HEK293 (cell line): ENCODE measurements at regions not wholly inside any gene's neighbourhood (a gene's known extent, or its start where the extent isn't known, plus 50 kb on each side); places are given as distances from the start of the nearest gene placed in this dataset.

ENCODE experiments used
- CTCF ChIA-PET: fragments of 350-600 bp; formaldehyde crosslinking; extraction: SDS; loops from one replicate; lab custom pipeline; 2021; ENCODE audit warnings: antibody characterized with exemption; lab: Yijun Ruan, JAX
- POLR2A ChIA-PET: fragments of 300-600 bp; formaldehyde crosslinking; extraction: SDS; loops from one replicate; lab custom pipeline; 2020; ENCODE audit warnings: antibody characterized with exemption, inconsistent platforms; lab: Yijun Ruan, JAX
- H3K27ac ChIP-seq: fragments of 200-500 bp; sonication (Bioruptor generic); 2 replicates; pipeline ENCODE4 v1.5.1; 2014; ENCODE audit warnings: low read depth, low read length, control low read depth, inconsistent platforms; ENCODE audit errors: extremely low read depth
- H3K36me3 ChIP-seq, 2 experiments: fragments of 200-500 bp in 1 of 2; sonication (Bioruptor generic) in 1 of 2; 1 replicate in 1 of 2; 2 replicates in 1 of 2; pipeline ENCODE4 v1.5.1; 2014 to 2017; ENCODE audit warnings: inconsistent platforms in 2 of 2, low read length in 2 of 2; ENCODE audit not compliant: control insufficient read depth in 2 of 2, insufficient read depth in 1 of 2
- H3K4me1 ChIP-seq: fragments of 200-500 bp; sonication (Bioruptor generic); 2 replicates; pipeline ENCODE4 v1.5.1; 2014; ENCODE audit warnings: mild to moderate bottlenecking, low read length, inconsistent platforms; ENCODE audit not compliant: control insufficient read depth, insufficient read depth
- H3K4me3 ChIP-seq: 2 replicates; pipeline ENCODE4 v1.5.1; 2011; ENCODE audit warnings: low read depth, mild to moderate bottlenecking, control low read depth, low read length, moderate library complexity
- H3K9me3 ChIP-seq: fragments of 200-500 bp; sonication (Bioruptor generic); 2 replicates; pipeline ENCODE4 v1.5.1; 2014; ENCODE audit warnings: low read depth, low read length, inconsistent platforms; ENCODE audit not compliant: control insufficient read depth, insufficient read depth
- AEBP2 ChIP-seq: fragments of 450-650 bp; formaldehyde crosslinking; IDR thresholded peaks from 2 replicates; pipeline ENCODE4 v1.5.1; 2016; ENCODE audit warnings: missing biosample characterization, missing genetic modification characterization, borderline replicate concordance
- BCL6B ChIP-seq: fragments of 450-650 bp; formaldehyde crosslinking; IDR thresholded peaks from 2 replicates; pipeline ENCODE4 v1.5.1; 2017; ENCODE audit warnings: missing biosample characterization, missing genetic modification characterization
- GLIS1 ChIP-seq: fragments of 450-650 bp; formaldehyde crosslinking; IDR thresholded peaks from 2 replicates; pipeline ENCODE4 v1.5.1; 2016; ENCODE audit warnings: missing biosample characterization, missing genetic modification characterization
- OSR2 ChIP-seq: fragments of 450-650 bp; formaldehyde crosslinking; IDR thresholded peaks from 2 replicates; pipeline ENCODE4 v1.5.1; 2016; ENCODE audit warnings: missing biosample characterization, missing genetic modification characterization
- PRDM10 ChIP-seq: fragments of 450-650 bp; formaldehyde crosslinking; IDR thresholded peaks from 2 replicates; pipeline ENCODE4 v1.5.1; 2016; ENCODE audit warnings: missing biosample characterization, missing genetic modification characterization
- RBAK ChIP-seq: fragments of 450-650 bp; formaldehyde crosslinking; IDR thresholded peaks from 2 replicates; pipeline ENCODE4 v1.5.1; 2016; ENCODE audit warnings: missing biosample characterization, missing genetic modification characterization
- ZEB2 ChIP-seq: fragments of 450-650 bp; formaldehyde crosslinking; IDR thresholded peaks from 2 replicates; pipeline ENCODE4 v1.5.1; 2016; ENCODE audit warnings: missing biosample characterization, missing genetic modification characterization
- ZNF114 ChIP-seq: fragments of 450-650 bp; formaldehyde crosslinking; IDR thresholded peaks from 2 replicates; pipeline ENCODE4 v1.5.0; 2017; ENCODE audit warnings: missing biosample characterization, missing genetic modification characterization
- ZNF133 ChIP-seq: fragments of 450-650 bp; formaldehyde crosslinking; IDR thresholded peaks from 2 replicates; pipeline ENCODE4 v1.5.1; 2016; ENCODE audit warnings: missing biosample characterization, missing genetic modification characterization
- ZNF19 ChIP-seq: fragments of 450-650 bp; formaldehyde crosslinking; IDR thresholded peaks from 2 replicates; pipeline ENCODE4; 2016; ENCODE audit warnings: missing biosample characterization, missing genetic modification characterization, low read depth
- ZNF211 ChIP-seq: fragments of 450-650 bp; formaldehyde crosslinking; IDR thresholded peaks from 2 replicates; pipeline ENCODE4 v1.5.1; 2016; ENCODE audit warnings: low read depth, missing biosample characterization, missing genetic modification characterization
- ZNF366 ChIP-seq: fragments of 450-650 bp; formaldehyde crosslinking; conservative IDR thresholded peaks from 2 replicates; pipeline ENCODE4 v1.5.1; 2016; ENCODE audit warnings: missing biosample characterization, missing genetic modification characterization
- ZNF473 ChIP-seq: fragments of 450-650 bp; formaldehyde crosslinking; IDR thresholded peaks from 2 replicates; pipeline ENCODE4 v1.5.1; 2017; ENCODE audit warnings: missing biosample characterization, missing genetic modification characterization
- ZNF558 ChIP-seq: fragments of 450-650 bp; formaldehyde crosslinking; IDR thresholded peaks from 2 replicates; pipeline ENCODE4 v1.5.1; 2016; ENCODE audit warnings: missing biosample characterization, missing genetic modification characterization
- ZNF623 ChIP-seq: fragments of 450-650 bp; formaldehyde crosslinking; IDR thresholded peaks from 2 replicates; pipeline ENCODE4 v1.5.1; 2016; ENCODE audit warnings: missing biosample characterization, missing genetic modification characterization
- ZNF624 ChIP-seq: fragments of 450-650 bp; formaldehyde crosslinking; IDR thresholded peaks from 2 replicates; pipeline ENCODE4 v1.5.1; 2017; ENCODE audit warnings: missing biosample characterization, missing genetic modification characterization
- ZNF629 ChIP-seq: fragments of 450-650 bp; formaldehyde crosslinking; IDR thresholded peaks from 2 replicates; pipeline ENCODE4 v1.5.1; 2017; ENCODE audit warnings: missing biosample characterization, missing genetic modification characterization
- ZNF692 ChIP-seq: fragments of 450-650 bp; formaldehyde crosslinking; IDR thresholded peaks from 2 replicates; pipeline ENCODE4 v1.5.1; 2016; ENCODE audit warnings: missing biosample characterization, missing genetic modification characterization
- ZNF791 ChIP-seq: fragments of 450-650 bp; formaldehyde crosslinking; IDR thresholded peaks from 2 replicates; pipeline ENCODE4 v1.5.1; 2016; ENCODE audit warnings: missing biosample characterization, missing genetic modification characterization

DNA sequence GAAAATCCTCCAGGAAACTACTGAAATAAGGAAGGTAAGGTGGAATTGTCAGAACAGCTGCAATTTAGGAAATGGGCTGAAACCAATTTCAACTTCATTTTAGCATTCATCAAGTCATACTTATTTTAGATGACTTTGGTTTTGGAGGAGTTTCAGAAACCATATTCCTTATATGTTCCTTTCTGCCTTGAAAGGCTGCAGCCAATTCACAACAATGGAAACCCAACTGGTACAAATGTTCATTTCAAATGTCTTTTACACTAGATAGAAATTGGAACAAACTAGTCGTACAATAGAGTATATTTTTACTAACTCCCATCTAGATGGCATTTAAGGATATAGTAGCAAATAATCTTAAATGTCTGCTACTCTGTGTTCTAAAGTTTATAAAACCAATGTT is 82.6 kb upstream of the ANKH start (continued):
- no peak for TF ChIP-seq PRDM10 (tag by site-specific recombination)
- TF ChIP-seq ZNF791 (tag by site-specific recombination): no peak
- no peak for TF ChIP-seq OSR2 (tag by site-specific recombination)
- TF ChIP-seq BCL6B: no peak

DNA sequence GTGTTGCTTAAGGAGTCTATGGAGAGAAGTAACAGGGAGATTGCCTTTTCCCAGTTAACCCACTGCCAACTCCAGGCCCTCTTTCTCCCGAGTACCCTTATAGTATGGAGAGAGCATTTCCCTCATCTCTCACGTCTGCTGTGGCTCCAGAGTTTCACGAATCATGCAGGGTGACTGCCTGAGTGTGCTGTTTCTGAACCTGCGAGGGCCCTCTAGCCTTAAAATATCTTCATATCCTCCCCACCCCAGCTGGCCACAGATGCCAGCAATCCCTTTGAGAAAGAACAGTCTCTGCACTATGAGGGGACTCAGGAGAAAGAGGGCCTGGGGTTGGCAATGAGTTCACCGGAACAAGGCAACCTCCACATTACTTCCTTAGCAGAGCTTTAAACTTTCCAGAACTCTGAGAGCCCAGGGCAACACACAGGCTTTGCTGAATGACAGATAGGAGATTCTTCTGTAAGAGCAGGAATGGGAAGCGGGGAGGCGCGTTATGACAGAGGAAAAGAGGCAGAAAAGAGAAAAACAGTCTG is 81.6 kb upstream of the ANKH start:
- H3K27ac ChIP-seq: no peak overlapping the region
- TF ChIP-seq ZNF211 (no peak), ZNF623 (tag by site-specific recombination) (no peak), RBAK (tag by site-specific recombination) (no peak), ZNF366 (tag by site-specific recombination) (no peak), ZNF473 (no peak), ZNF19 (tag by site-specific recombination) (no peak), AEBP2 (no peak), ZEB2 (tag by site-specific recombination) (no peak), ZNF558 (tag by site-specific recombination) (no peak), ZNF114 (no peak), ZNF624 (tag by site-specific recombination) (no peak), ZNF629 (tag by site-specific recombination) (no peak)
- TF ChIP-seq, all 188 proteins: peak for 0
- Histone ChIP-seq H3K4me3 (no peak overlapping the region), H3K36me3 (no peaks in the 10 kb centered on the region), H3K9me3 (no peaks in the 10 kb centered on the region), H3K4me1 (no peaks in the 10 kb centered on the region)
- CTCF ChIA-PET: no interaction called here
- POLR2A ChIA-PET: no interaction called here

GRCh38 chr5:14948383-14948782 is 76.8 kb upstream of the ANKH start:
- ChIA-PET CTCF (interaction anchor here (1.5 to 2.9 kb wide), 2 partner anchors 55 to 222 kb away, joined by 6 to 11 read pairs; no protein-coding TSS in a partner anchor), POLR2A (no interaction called here)
- TF ChIP-seq GLIS1 (tag by site-specific recombination): peak; percentile 11; the same call in 1 of the 2 replicates
- no peak for TF ChIP-seq ZNF133 (tag by site-specific recombination)
- TF ChIP-seq ZNF692 (tag by site-specific recombination): no peak
- TF ChIP-seq ZNF473: no peak
- Histone ChIP-seq H3K27ac (no peak overlapping the region), H3K4me1 (no peaks in the 10 kb centered on the region), H3K9me3 (no peaks in the 10 kb centered on the region), H3K36me3 (no peaks in the 10 kb centered on the region), H3K4me3 (no peak overlapping the region)
